Gastrocnemius medialis (tissue), 4 donors: ENCODE measurements at regions not wholly inside any gene's neighbourhood (a gene's known extent, or its start where the extent isn't known, plus 50 kb on each side); places are given as distances from the start of the nearest gene placed in this dataset.

Source experiments
- POLR2A ChIP-seq, 2 donors: fragments of 450-650 bp; IDR thresholded peaks; one replicate each; pipeline ENCODE4 v1.6.1; 2017; ENCODE audit warnings: antibody characterized with exemption in 2 of 2, mild to moderate bottlenecking in 2 of 2, moderate library complexity in 2 of 2
- TF ChIP-seq, protein P1 (sequence below), 5 experiments: fragments of 450-650 bp in 3 of 5; fragments of 200-600 bp in 2 of 5; sonication (generic) in 2 of 5; IDR thresholded peaks in 4 of 5; conservative IDR thresholded peaks in 1 of 5; 1 replicate in 4 of 5; 2 replicates in 1 of 5; pipeline ENCODE4 v1.5.1; 2016 to 2019; ENCODE audit warnings: antibody characterized with exemption in 5 of 5, mild to moderate bottlenecking in 3 of 5, moderate library complexity in 3 of 5

DNA sequence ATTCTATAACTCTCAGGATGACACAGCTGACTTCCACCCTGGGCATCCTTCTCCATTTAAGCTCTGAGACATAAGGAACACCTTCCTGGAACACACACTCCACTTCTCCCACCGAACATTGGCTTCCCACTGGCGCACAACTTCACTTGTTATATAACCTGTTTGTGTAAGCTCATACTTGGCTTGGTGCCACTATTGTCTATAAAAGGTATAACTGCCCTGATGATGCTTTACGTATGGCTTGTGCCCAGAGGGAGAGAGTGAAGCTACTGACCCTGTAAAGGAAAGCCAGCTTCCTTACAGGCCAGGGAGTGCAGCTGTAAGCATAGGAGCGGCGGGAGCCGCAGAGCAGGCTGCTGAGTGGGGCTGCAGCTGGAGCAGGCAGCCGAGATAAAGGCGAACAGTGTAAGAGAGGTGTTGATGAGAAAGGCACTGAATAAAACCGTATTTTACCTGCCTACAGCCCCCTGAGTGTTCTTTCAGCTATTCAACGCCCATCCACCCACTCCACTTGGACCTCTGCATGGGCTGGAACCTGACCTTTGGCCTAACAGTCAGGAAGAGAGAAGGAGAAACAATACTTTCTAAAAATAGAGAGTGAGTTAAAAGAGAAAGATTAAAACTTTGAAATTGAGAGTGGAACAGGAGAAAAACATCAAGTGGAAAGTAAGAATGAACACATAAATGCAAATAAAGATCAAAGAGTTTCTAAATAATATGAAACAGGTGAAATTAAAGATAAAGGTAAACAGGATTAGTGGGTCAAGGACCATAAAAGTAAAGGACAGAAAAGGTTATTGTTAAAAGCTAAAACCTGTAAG is 252.1 kb upstream of the ARHGAP42 start:
- TF ChIP-seq, protein P1, sequence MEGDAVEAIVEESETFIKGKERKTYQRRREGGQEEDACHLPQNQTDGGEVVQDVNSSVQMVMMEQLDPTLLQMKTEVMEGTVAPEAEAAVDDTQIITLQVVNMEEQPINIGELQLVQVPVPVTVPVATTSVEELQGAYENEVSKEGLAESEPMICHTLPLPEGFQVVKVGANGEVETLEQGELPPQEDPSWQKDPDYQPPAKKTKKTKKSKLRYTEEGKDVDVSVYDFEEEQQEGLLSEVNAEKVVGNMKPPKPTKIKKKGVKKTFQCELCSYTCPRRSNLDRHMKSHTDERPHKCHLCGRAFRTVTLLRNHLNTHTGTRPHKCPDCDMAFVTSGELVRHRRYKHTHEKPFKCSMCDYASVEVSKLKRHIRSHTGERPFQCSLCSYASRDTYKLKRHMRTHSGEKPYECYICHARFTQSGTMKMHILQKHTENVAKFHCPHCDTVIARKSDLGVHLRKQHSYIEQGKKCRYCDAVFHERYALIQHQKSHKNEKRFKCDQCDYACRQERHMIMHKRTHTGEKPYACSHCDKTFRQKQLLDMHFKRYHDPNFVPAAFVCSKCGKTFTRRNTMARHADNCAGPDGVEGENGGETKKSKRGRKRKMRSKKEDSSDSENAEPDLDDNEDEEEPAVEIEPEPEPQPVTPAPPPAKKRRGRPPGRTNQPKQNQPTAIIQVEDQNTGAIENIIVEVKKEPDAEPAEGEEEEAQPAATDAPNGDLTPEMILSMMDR (IDR thresholded peaks at IDR 0.05 in 4 of 5, conservative IDR thresholded peaks at IDR 0.05 in 1 of 5) = no peak
- no peak for TF ChIP-seq POLR2A (IDR thresholded peaks at IDR 0.05)
